ENCODE measurements at regions not wholly inside any gene's neighbourhood (a gene's known extent, or its start where the extent isn't known, plus 50 kb on each side); places are given as distances from the start of the nearest gene placed in this dataset.

GRCh38 chr20:55266361-55266760 is 739.0 kb downstream of the CBLN4 start:
- H3K4ac ChIP-seq (ENCODE audit: low read depth in 1 of 2, low read length in 2 of 2): no peak overlapping the region
- H3K36me3 ChIP-seq (ENCODE audit: control insufficient read depth in 1 of 2, insufficient read depth in 2 of 2, low read depth in 1 of 2, low read length in 2 of 2): no peaks in the 10 kb centered on the region
- no peak overlapping the region for H2AFZ ChIP-seq (ENCODE audit: low read depth, low read length)
- peaks cover 3% of the 10 kb centered on the region for H3K4me1 ChIP-seq (ENCODE audit: control insufficient read depth, insufficient read depth, low read depth, low read length)
- no peak overlapping the region for H2BK5ac ChIP-seq (ENCODE audit: low read depth, low read length, poor library complexity, severe bottlenecking)
- no peak overlapping the region for H3K4me3 ChIP-seq (ENCODE audit: insufficient read depth in 1 of 2, low read depth in 1 of 2, low read length in 2 of 2)
- H3K14ac ChIP-seq (ENCODE audit: low read length in 2 of 2): no peak overlapping the region
- H4K91ac ChIP-seq (ENCODE audit: low read length): no peak overlapping the region
- no peaks in the 10 kb centered on the region for H3K27me3 ChIP-seq (ENCODE audit: control insufficient read depth in 1 of 2, insufficient read depth in 1 of 2, low read length in 2 of 2)
- no peak overlapping the region for H3K18ac ChIP-seq (ENCODE audit: low read depth in 1 of 2, low read length in 2 of 2)
- H3K27ac ChIP-seq (ENCODE audit: low read length, poor library complexity, severe bottlenecking): no peak overlapping the region
- H2BK120ac ChIP-seq (ENCODE audit: low read depth, low read length): no peak overlapping the region
- H3K9ac ChIP-seq (ENCODE audit: low read length): no peak overlapping the region
- no peak overlapping the region for H2BK12ac ChIP-seq (ENCODE audit: low read length in 2 of 2)
- no peaks in the 10 kb centered on the region for H3K79me1 ChIP-seq (replicated peaks; ENCODE audit: low read length, poor library complexity, severe bottlenecking)
- H3K4me2 ChIP-seq (ENCODE audit: low read length, poor library complexity, severe bottlenecking): no peak overlapping the region
- DNase-seq: no peak
- H3K23ac ChIP-seq (ENCODE audit: low read length in 2 of 2): no peak overlapping the region
- no peak overlapping the region for H2AK5ac ChIP-seq (ENCODE audit: low read length, severe bottlenecking)
- WGBS: no CpG with 5 or more reads among the region's 1 CpG
- H2BK15ac ChIP-seq (ENCODE audit: low read depth, poor library complexity, severe bottlenecking): no peak overlapping the region
- H3K9me3 ChIP-seq (ENCODE audit: control insufficient read depth, low read length): no peaks in the 10 kb centered on the region
- H4K8ac ChIP-seq (ENCODE audit: low read length): no peak overlapping the region

GRCh38 chr20:55264703-55265239 is 740.5 kb downstream of the CBLN4 start:
- Histone ChIP-seq H2BK120ac (ENCODE audit: low read depth, low read length) (no peak overlapping the region), H3K9ac (ENCODE audit: low read length) (no peak overlapping the region), H3K4me1 (ENCODE audit: control insufficient read depth, insufficient read depth, low read depth, low read length) (peaks cover 3% of the 10 kb centered on the region), H3K14ac (ENCODE audit: low read length in 2 of 2) (no peak overlapping the region), H3K4me2 (ENCODE audit: low read length, poor library complexity, severe bottlenecking) (no peak overlapping the region), H2BK15ac (ENCODE audit: low read depth, poor library complexity, severe bottlenecking) (no peak overlapping the region), H4K91ac (ENCODE audit: low read length) (no peak overlapping the region), H2BK5ac (ENCODE audit: low read depth, low read length, poor library complexity, severe bottlenecking) (peak overlapping the region; percentile 1), H3K23ac (ENCODE audit: low read length in 2 of 2) (no peak overlapping the region), H3K36me3 (ENCODE audit: control insufficient read depth in 1 of 2, insufficient read depth in 2 of 2, low read depth in 1 of 2, low read length in 2 of 2) (no peaks in the 10 kb centered on the region), H3K9me3 (ENCODE audit: control insufficient read depth, low read length) (no peaks in the 10 kb centered on the region), H3K18ac (ENCODE audit: low read depth in 1 of 2, low read length in 2 of 2) (no peak overlapping the region), H2AK5ac (ENCODE audit: low read length, severe bottlenecking) (no peak overlapping the region), H2BK12ac (ENCODE audit: low read length in 2 of 2) (no peak overlapping the region), H3K27me3 (ENCODE audit: control insufficient read depth in 1 of 2, insufficient read depth in 1 of 2, low read length in 2 of 2) (no peaks in the 10 kb centered on the region), H3K4me3 (ENCODE audit: insufficient read depth in 1 of 2, low read depth in 1 of 2, low read length in 2 of 2) (no peak overlapping the region), H3K4ac (ENCODE audit: low read depth in 1 of 2, low read length in 2 of 2) (no peak overlapping the region), H4K8ac (ENCODE audit: low read length) (no peak overlapping the region), H2AFZ (ENCODE audit: low read depth, low read length) (no peak overlapping the region), H3K27ac (ENCODE audit: low read length, poor library complexity, severe bottlenecking) (peak overlapping the region; percentile 52), H3K79me1 (replicated peaks; ENCODE audit: low read length, poor library complexity, severe bottlenecking) (no peaks in the 10 kb centered on the region)
- 36% methylated on average over 2 of the region's 2 CpGs for WGBS
- DNase-seq: no peak

- H3K4me1 ChIP-seq (ENCODE audit: control insufficient read depth, insufficient read depth, low read depth, low read length): no peaks in the 10 kb centered on the region
- H2BK5ac ChIP-seq (ENCODE audit: low read depth, low read length, poor library complexity, severe bottlenecking): no peak overlapping the region
- H4K8ac ChIP-seq (ENCODE audit: low read length): no peak overlapping the region
- H3K23ac ChIP-seq (ENCODE audit: low read length in 2 of 2): no peak overlapping the region
- no peaks in the 10 kb centered on the region for H3K79me1 ChIP-seq (replicated peaks; ENCODE audit: low read length, poor library complexity, severe bottlenecking)
- H3K9ac ChIP-seq (ENCODE audit: low read length): no peak overlapping the region
- H3K14ac ChIP-seq (ENCODE audit: low read length in 2 of 2): no peak overlapping the region
- no peaks in the 10 kb centered on the region for H3K27me3 ChIP-seq (ENCODE audit: control insufficient read depth in 1 of 2, insufficient read depth in 1 of 2, low read length in 2 of 2)
- H4K91ac ChIP-seq (ENCODE audit: low read length): no peak overlapping the region
- H3K4ac ChIP-seq (ENCODE audit: low read depth in 1 of 2, low read length in 2 of 2): no peak overlapping the region
- H3K9me3 ChIP-seq (ENCODE audit: control insufficient read depth, low read length): no peaks in the 10 kb centered on the region
- no peak for DNase-seq
- no peaks in the 10 kb centered on the region for H3K36me3 ChIP-seq (ENCODE audit: control insufficient read depth in 1 of 2, insufficient read depth in 2 of 2, low read depth in 1 of 2, low read length in 2 of 2)
- no peak overlapping the region for H2AK5ac ChIP-seq (ENCODE audit: low read length, severe bottlenecking)
- 60% methylated on average over 1 of the region's 2 CpGs for WGBS
- no peak overlapping the region for H3K27ac ChIP-seq (ENCODE audit: low read length, poor library complexity, severe bottlenecking)
- no peak overlapping the region for H2BK120ac ChIP-seq (ENCODE audit: low read depth, low read length)
- no peak overlapping the region for H2BK15ac ChIP-seq (ENCODE audit: low read depth, poor library complexity, severe bottlenecking)
- no peak overlapping the region for H2AFZ ChIP-seq (ENCODE audit: low read depth, low read length)
- no peak overlapping the region for H3K4me3 ChIP-seq (ENCODE audit: insufficient read depth in 1 of 2, low read depth in 1 of 2, low read length in 2 of 2)
- H2BK12ac ChIP-seq (ENCODE audit: low read length in 2 of 2): no peak overlapping the region
- no peak overlapping the region for H3K4me2 ChIP-seq (ENCODE audit: low read length, poor library complexity, severe bottlenecking)
- no peak overlapping the region for H3K18ac ChIP-seq (ENCODE audit: low read depth in 1 of 2, low read length in 2 of 2)
Observed at GRCh38 chr20:55258559-55258958, 746.8 kb downstream of the CBLN4 start.

- WGBS: 76% methylated on average over 6 of the region's 6 CpGs
- H3K9me3 ChIP-seq (ENCODE audit: control insufficient read depth, low read length): no peaks in the 10 kb centered on the region
- no peak overlapping the region for H3K9ac ChIP-seq (ENCODE audit: low read length)
- no peak overlapping the region for H2BK12ac ChIP-seq (ENCODE audit: low read length in 2 of 2)
- H3K4ac ChIP-seq (ENCODE audit: low read depth in 1 of 2, low read length in 2 of 2): no peak overlapping the region
- H3K4me3 ChIP-seq (ENCODE audit: insufficient read depth in 1 of 2, low read depth in 1 of 2, low read length in 2 of 2): no peak overlapping the region
- no peaks in the 10 kb centered on the region for H3K79me1 ChIP-seq (replicated peaks; ENCODE audit: low read length, poor library complexity, severe bottlenecking)
- DNase-seq: no peak
- H2AFZ ChIP-seq (ENCODE audit: low read depth, low read length): no peak overlapping the region
- no peak overlapping the region for H3K23ac ChIP-seq (ENCODE audit: low read length in 2 of 2)
- no peak overlapping the region for H2BK120ac ChIP-seq (ENCODE audit: low read depth, low read length)
- H3K4me2 ChIP-seq (ENCODE audit: low read length, poor library complexity, severe bottlenecking): no peak overlapping the region
- H3K27me3 ChIP-seq (ENCODE audit: control insufficient read depth in 1 of 2, insufficient read depth in 1 of 2, low read length in 2 of 2): no peaks in the 10 kb centered on the region
- H3K18ac ChIP-seq (ENCODE audit: low read depth in 1 of 2, low read length in 2 of 2): no peak overlapping the region
- H3K36me3 ChIP-seq (ENCODE audit: control insufficient read depth in 1 of 2, insufficient read depth in 2 of 2, low read depth in 1 of 2, low read length in 2 of 2): peaks cover 0 to 2% of the 10 kb centered on the region in 2 experiments
- no peak overlapping the region for H2BK15ac ChIP-seq (ENCODE audit: low read depth, poor library complexity, severe bottlenecking)
- no peak overlapping the region for H2AK5ac ChIP-seq (ENCODE audit: low read length, severe bottlenecking)
- no peak overlapping the region for H4K91ac ChIP-seq (ENCODE audit: low read length)
- no peak overlapping the region for H3K27ac ChIP-seq (ENCODE audit: low read length, poor library complexity, severe bottlenecking)
- H4K8ac ChIP-seq (ENCODE audit: low read length): no peak overlapping the region
- no peak overlapping the region for H2BK5ac ChIP-seq (ENCODE audit: low read depth, low read length, poor library complexity, severe bottlenecking)
- no peak overlapping the region for H3K14ac ChIP-seq (ENCODE audit: low read length in 2 of 2)
- H3K4me1 ChIP-seq (ENCODE audit: control insufficient read depth, insufficient read depth, low read depth, low read length): peaks cover 3% of the 10 kb centered on the region
Observed at GRCh38 chr20:55255016-55255415, 750.3 kb downstream of the CBLN4 start.

Data from mesenchymal stem cell (in vitro differentiated cells and primary cell).